ENCODE measurements at regions not wholly inside any gene's neighbourhood (a gene's known extent, or its start where the extent isn't known, plus 50 kb on each side); places are given as distances from the start of the nearest gene placed in this dataset.

DNA sequence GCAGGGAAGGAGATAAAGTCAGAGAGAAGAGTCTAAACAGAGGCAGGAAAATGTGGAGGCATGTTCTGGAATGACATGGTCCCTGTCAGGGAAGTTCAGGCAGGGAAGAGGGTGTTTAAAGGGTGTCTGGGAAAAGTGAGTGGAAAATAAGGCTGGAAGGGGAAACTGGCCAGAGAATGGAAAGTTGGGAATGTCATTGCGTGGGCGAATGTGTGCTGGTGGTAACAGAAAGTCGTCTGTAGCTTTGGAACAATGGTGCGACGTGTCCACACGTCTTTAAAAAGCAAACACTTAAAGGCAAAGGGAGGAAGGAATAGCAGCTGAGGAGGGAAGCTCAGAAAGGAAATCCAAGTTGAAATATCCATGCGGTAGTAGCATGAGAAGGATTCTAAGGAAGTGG is 469.5 kb upstream of the SALL3 start:
- CTCF ChIA-PET: no interaction called here
- POLR2A ChIA-PET: no interaction called here
- no peak for DNase-seq (ENCODE audit: extremely low spot score)
- TF ChIP-seq NFRKB (IDR thresholded peaks at IDR 0.05): no peak
- no peak for TF ChIP-seq ARNT (IDR thresholded peaks at IDR 0.05)
- no peak for TF ChIP-seq SP1 (IDR thresholded peaks at IDR 0.05)
- TF ChIP-seq BHLHE40 (IDR thresholded peaks at IDR 0.05; ENCODE audit: borderline replicate concordance): no peak
- no peak for TF ChIP-seq FOXA1 (IDR thresholded peaks at IDR 0.05)
- no peak for TF ChIP-seq SUZ12 (IDR thresholded peaks at IDR 0.05)
- TF ChIP-seq PKNOX1 (IDR thresholded peaks at IDR 0.05): no peak
- no peak for TF ChIP-seq FOXM1 (IDR thresholded peaks at IDR 0.05; ENCODE audit: borderline replicate concordance)
- no peak for TF ChIP-seq LEF1 (IDR thresholded peaks at IDR 0.05; ENCODE audit: borderline replicate concordance)
- TF ChIP-seq HDGF (IDR thresholded peaks at IDR 0.05; ENCODE audit: borderline replicate concordance): no peak
- no peak for TF ChIP-seq CTBP1 (IDR thresholded peaks at IDR 0.05; ENCODE audit: borderline replicate concordance)
- TF ChIP-seq FOXK2 (IDR thresholded peaks at IDR 0.05): no peak
- no peak for TF ChIP-seq ELF4 (IDR thresholded peaks at IDR 0.05)
- no peak for TF ChIP-seq L3MBTL2 (conservative IDR thresholded peaks at IDR 0.05)

GRCh38 chr18:78510636-78511035 is 469.0 kb upstream of the SALL3 start:
- ChIA-PET POLR2A (no interaction called here), CTCF (no interaction called here)
- no peak for TF ChIP-seq TARDBP (IDR thresholded peaks at IDR 0.05)
- TF ChIP-seq BHLHE40 (IDR thresholded peaks at IDR 0.05; ENCODE audit: borderline replicate concordance): no peak
- no peak for TF ChIP-seq CTBP1 (IDR thresholded peaks at IDR 0.05; ENCODE audit: borderline replicate concordance)
- TF ChIP-seq L3MBTL2 (conservative IDR thresholded peaks at IDR 0.05): no peak
- no peak for TF ChIP-seq SP1 (IDR thresholded peaks at IDR 0.05)
- TF ChIP-seq NFRKB (IDR thresholded peaks at IDR 0.05): no peak
- no peak for DNase-seq (ENCODE audit: extremely low spot score)

DNA sequence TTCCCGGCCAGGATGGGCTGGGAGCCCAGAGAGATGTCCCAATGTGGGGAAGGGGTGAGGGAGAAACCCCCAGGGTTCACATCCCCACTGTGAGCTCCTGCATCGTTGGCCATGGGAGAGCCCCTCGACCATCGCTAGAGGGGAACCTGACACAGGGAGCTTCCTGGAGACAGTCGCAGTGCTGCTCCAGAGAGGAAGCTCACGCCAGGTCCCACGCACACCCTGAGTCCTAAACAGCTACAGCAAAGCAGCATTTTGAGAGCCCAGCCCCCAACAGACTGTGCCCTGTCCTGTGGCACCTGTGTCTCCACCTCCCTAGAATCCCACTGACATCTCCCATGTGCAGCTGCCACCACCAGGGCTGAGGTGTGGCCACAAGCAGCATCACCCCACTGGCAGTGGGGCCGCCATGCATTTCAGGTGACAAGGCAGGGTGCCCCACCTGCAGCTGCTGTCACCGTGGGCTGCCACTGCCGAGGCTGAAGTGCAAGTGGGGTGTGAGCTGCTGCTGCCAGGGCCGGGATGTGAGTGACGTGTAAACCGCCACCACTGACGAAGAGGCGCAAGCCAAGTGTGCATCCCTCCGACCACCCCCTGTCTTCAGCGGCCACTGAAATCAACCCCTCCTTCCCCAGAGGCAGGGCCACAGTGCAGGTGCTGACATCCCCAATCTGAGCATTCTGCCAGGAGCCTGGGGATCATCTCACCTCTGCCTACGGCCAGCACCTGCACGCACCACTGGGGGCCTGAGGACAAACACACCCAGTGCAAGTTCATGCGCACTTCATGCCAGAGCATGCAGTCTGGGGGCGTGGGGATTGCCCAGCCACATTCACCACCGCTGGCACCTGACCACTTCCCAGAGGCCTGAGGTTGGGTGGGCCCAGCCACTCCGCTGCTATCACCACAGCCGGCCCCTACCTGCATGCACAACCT is 467.7 kb upstream of the SALL3 start:
- ChIA-PET POLR2A (no interaction called here), CTCF (no interaction called here)
- TF ChIP-seq FOXK2 (IDR thresholded peaks at IDR 0.05) (no peak), SUZ12 (IDR thresholded peaks at IDR 0.05) (no peak), L3MBTL2 (conservative IDR thresholded peaks at IDR 0.05) (no peak), ELF4 (IDR thresholded peaks at IDR 0.05) (no peak), ZNF384 (IDR thresholded peaks at IDR 0.05) (no peak), LEF1 (IDR thresholded peaks at IDR 0.05; ENCODE audit: borderline replicate concordance) (no peak), FOXM1 (IDR thresholded peaks at IDR 0.05; ENCODE audit: borderline replicate concordance) (no peak), PKNOX1 (IDR thresholded peaks at IDR 0.05) (no peak)
- DNase-seq (ENCODE audit: extremely low spot score): no peak

- TF ChIP-seq CTBP1 (IDR thresholded peaks at IDR 0.05; ENCODE audit: borderline replicate concordance) (no peak), TARDBP (IDR thresholded peaks at IDR 0.05) (no peak), LEF1 (IDR thresholded peaks at IDR 0.05; ENCODE audit: borderline replicate concordance) (no peak), HDGF (IDR thresholded peaks at IDR 0.05; ENCODE audit: borderline replicate concordance) (no peak), SP1 (IDR thresholded peaks at IDR 0.05) (no peak), SUZ12 (IDR thresholded peaks at IDR 0.05) (no peak), ARNT (IDR thresholded peaks at IDR 0.05) (no peak), FOXK2 (IDR thresholded peaks at IDR 0.05) (no peak)
- no peak for DNase-seq (ENCODE audit: extremely low spot score)
- CTCF ChIA-PET: no interaction called here
- POLR2A ChIA-PET: no interaction called here
Observed at GRCh38 chr18:78514910-78515670, 464.5 kb upstream of the SALL3 start.

GRCh38 chr18:78517328-78517727 is 462.3 kb upstream of the SALL3 start:
- ChIA-PET POLR2A (no interaction called here), CTCF (no interaction called here)
- DNase-seq (ENCODE audit: extremely low spot score): no peak
- TF ChIP-seq BHLHE40 (IDR thresholded peaks at IDR 0.05; ENCODE audit: borderline replicate concordance) (no peak), FOXA1 (IDR thresholded peaks at IDR 0.05) (no peak), L3MBTL2 (conservative IDR thresholded peaks at IDR 0.05) (no peak), ELF4 (IDR thresholded peaks at IDR 0.05) (no peak), ZNF384 (IDR thresholded peaks at IDR 0.05) (no peak), FOXM1 (IDR thresholded peaks at IDR 0.05; ENCODE audit: borderline replicate concordance) (no peak), LEF1 (IDR thresholded peaks at IDR 0.05; ENCODE audit: borderline replicate concordance) (no peak), NFRKB (IDR thresholded peaks at IDR 0.05) (no peak), SUZ12 (IDR thresholded peaks at IDR 0.05) (no peak), HDGF (IDR thresholded peaks at IDR 0.05; ENCODE audit: borderline replicate concordance) (no peak), TARDBP (IDR thresholded peaks at IDR 0.05) (no peak), FOXK2 (IDR thresholded peaks at IDR 0.05) (no peak), SP1 (IDR thresholded peaks at IDR 0.05) (no peak)

GRCh38 chr18:78517973-78518372 is 461.6 kb upstream of the SALL3 start:
- CTCF ChIA-PET: no interaction called here
- DNase-seq (ENCODE audit: extremely low spot score): no peak
- TF ChIP-seq FOXK2 (IDR thresholded peaks at IDR 0.05) (no peak), ELF4 (IDR thresholded peaks at IDR 0.05) (no peak), ZNF384 (IDR thresholded peaks at IDR 0.05) (no peak), SP1 (IDR thresholded peaks at IDR 0.05) (no peak), LEF1 (IDR thresholded peaks at IDR 0.05; ENCODE audit: borderline replicate concordance) (no peak), ARNT (IDR thresholded peaks at IDR 0.05) (no peak)
- POLR2A ChIA-PET: no interaction called here
